Hematopoietic multipotent progenitor cell treated with erythropoietin and hydrocortisone succinate and interleukin-3 and kit ligand, for 17 days (in vitro differentiated cells): ENCODE measurements at regions not wholly inside any gene's neighbourhood (a gene's known extent, or its start where the extent isn't known, plus 50 kb on each side); places are given as distances from the start of the nearest gene placed in this dataset.
"Not testable (repeated sequence)": the region's sequence is repeated elsewhere in the genome, so short reads cannot be mapped to it uniquely, and the experiment has no call there.

Source experiments
- DNase-seq: peaks from one replicate; pipeline ENCODE4 v3.0.0-alpha.2; 2015; ENCODE audit warnings: low spot score

DNA sequence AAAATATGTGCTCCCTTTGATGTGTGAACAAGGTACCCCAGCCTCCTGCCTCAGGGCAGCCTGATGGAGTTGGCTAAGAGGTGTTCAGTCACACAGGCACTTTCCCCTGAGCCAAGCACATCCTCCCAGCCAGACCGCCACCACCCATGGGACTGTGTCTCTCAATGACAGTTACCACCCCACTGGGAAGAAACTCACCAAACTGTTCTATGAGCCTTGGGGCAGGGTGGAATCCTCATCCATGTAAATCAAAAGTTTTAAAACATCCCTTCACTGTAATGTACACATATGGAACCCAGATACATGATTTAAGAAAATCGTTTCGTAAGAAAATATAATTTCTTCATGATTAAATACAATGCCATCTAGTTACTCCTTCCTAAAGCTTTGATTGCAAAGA lies 138.4 kb upstream of the LSM14A start:
- DNase-seq, result no peak

DNA sequence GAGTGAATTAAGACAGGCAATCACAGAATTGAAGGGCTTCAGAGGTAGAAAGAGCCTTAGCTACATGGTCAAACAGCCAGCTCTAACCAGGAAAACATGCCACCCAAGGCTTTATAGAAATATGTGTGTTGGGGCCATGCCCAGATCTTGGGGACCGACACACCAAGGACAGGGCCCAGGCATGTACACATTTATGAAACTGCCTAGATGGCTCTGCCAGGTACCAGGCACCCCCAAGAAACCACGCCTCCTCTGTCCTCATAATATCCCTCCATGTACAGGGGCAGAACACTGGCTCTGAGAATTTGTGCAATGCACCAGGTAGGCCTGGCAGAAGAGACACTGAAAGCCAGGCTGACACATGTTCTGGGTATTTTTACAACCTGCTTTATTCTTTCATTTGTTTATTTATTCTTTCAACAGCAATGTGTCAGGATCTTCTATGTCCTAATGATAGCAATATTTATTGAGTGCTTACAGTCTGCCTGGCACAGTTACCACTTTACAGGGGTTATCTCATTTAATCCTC lies 137.9 kb upstream of the LSM14A start:
- no peak for DNase-seq

GRCh38 chr19:34041925-34042521 lies 130.3 kb upstream of the LSM14A start:
- peak; percentile 62 for DNase-seq

- no peak for DNase-seq
Observed at GRCh38 chr19:34044021-34044420, 128.3 kb upstream of the LSM14A start.

DNA sequence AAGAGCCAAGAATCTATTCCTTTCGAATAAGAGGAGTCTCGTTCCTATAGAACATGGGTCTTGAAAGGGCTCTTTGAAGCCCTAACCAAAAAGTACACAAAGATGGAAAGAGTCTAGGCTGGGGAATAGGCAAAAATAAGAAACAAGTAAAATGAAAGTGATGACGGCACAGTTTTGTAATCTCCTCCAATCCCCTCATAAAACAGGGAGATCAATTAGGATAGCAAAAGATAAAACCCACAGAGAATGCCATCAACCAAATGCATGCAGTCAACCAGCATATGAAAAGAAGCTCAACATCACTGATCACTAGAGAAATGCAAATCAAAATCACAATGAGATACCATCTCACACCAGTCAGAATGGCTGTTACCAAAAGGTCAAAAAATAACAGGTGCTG lies 122.4 kb upstream of the LSM14A start:
- no peak for DNase-seq

DNA sequence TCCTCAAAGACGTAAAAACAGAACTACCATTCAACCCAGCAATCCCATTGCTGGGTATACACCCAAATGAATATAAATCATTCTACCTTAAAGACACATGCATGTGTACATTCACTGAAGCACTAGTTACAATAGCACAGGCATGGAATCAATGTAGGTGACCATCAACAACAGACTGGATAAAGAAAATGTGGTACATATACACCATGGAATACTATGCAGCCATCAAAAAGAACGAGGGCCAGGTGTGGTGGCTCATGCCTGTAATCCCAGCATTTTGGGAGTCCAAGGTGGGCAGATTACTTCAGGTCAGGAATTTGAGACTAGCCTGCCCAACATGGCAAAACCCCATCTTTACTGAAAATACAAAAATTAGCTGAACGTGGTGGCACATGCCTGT lies 121.9 kb upstream of the LSM14A start:
- not testable (repeated sequence) for DNase-seq

DNA sequence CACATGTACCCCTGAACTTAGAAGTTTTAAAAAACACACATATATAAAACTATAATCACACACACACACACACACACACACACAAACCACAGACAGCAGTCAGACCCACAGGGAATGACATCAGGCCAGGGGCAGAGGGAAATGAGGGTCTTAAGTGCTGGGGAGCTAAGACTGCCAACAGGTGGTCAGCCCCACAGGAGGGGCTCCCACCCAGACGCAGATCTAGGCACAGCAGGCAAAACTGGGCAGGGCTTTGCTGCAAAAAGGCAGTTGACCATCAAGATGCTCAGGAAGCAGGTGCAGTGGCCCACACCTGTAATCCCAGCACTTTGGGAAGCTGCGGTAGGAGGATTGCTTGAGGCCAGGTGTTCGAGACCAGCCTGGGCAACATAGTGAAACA lies 121.0 kb upstream of the LSM14A start:
- DNase-seq, result no peak

DNA sequence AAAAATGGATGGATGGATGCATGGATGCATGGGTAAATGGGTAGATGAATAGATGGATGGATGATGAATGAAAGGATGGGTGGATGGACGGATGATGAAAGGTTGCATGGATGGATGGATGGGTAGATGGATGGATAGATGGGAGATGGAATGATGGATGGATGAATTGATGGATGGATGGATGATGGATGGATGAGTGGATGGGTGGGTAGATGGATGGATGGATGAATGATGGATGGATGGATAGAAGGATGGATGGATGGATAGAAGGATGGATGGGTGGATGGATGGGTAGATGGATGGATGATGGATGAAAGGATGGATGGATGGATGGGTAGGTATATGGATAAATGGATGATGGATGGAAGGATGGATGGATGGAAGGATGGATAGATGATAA lies 115.1 kb upstream of the LSM14A start:
- no peak for DNase-seq

DNA sequence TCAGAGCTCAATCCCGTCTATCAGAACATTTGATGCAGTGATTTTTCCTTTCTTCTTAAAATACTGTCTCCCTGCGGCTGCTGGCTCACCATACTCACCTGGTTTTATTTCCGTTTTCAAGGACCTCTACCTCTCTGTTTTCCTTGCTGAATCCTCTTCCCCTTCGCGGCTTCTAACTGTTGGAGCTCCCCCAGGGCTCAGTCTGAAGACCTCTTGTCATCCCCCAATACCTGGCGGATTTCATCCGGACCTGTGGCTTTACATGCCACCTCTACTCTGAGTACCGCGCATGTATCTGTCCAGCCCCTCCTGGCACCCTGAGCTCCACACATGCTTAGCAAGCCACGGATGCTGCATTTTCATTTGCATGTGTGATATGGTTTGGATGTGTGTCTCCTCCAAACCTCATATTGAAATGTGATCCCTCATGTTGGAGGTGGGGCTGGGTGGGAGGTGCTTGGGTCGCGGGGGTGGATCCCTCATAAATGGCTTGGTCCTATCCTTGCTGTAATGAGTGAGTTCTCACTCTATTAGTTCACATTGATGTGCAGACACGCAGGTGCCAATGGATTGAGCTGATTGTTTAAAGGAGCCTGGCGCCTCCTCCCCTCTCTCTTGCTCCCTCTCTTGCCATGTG lies 106.2 kb upstream of the LSM14A start:
- DNase-seq, result no peak

- no peak for DNase-seq
Observed at GRCh38 chr19:34067861-34068271, 104.4 kb upstream of the LSM14A start.

- no peak for DNase-seq
Observed at GRCh38 chr19:34075661-34076091, 96.6 kb upstream of the LSM14A start.

DNA sequence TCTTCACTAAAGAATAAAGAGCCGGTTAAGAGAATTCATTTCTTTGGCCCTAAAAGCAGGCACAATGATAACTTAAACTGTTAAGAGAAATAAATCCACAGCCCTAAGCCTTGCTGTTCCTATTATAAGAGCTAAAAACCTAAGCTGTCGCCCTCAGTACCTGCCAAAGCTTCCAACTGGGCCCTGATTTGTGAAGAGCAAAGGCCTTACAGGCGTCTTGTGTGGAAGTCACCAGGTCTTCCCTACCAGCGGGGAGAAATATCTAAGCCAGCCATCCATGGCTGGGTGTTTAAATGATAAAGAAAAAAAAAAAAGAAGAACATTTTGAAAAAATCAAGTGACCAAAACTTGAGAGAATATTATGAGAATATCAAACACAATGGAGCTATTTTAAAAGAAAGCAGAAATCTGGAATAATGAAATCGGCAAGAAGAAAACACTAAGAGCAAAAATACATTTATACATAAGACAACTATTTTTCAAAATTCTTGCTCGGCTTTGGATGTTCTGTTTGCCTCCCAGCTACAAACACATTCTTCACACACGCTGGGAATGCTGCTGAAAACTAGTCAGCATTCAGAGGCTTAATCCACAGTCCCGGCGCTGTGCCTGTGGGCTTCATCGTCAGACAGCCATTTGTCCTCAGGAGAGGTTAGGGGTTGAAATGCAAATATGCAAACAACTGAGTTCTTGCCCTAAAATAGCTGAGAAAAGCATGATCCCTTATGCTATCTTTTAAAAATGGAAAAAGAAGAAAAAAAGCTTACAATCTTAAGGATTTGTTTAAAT lies 89.8 kb upstream of the LSM14A start:
- DNase-seq, result no peak

GRCh38 chr19:34084396-34085145 lies 87.7 kb upstream of the LSM14A start:
- no peak for DNase-seq

- no peak for DNase-seq
Observed at GRCh38 chr19:34085336-34085735, 87.0 kb upstream of the LSM14A start.

GRCh38 chr19:34088292-34088691 lies 84.0 kb upstream of the LSM14A start:
- no peak for DNase-seq

DNA sequence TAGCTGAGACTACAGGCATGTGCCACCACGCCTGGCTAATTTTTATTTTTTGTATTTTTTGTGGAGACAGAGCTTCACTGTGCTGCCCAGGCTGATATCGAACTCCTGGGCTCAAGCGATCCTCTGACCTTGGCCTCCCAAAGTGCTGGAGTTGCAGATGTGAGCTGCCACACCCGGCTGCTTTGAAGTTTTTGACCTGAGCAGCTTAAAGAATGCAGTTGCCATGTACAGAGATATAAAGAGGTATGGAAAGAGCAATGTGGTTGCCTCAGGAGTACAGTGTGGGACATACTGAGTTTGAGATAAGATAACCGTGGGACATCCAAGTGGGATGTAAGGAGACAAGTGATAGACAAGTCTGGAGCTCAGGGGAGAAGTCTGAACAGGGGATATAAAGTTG lies 82.7 kb upstream of the LSM14A start:
- no peak for DNase-seq

DNA sequence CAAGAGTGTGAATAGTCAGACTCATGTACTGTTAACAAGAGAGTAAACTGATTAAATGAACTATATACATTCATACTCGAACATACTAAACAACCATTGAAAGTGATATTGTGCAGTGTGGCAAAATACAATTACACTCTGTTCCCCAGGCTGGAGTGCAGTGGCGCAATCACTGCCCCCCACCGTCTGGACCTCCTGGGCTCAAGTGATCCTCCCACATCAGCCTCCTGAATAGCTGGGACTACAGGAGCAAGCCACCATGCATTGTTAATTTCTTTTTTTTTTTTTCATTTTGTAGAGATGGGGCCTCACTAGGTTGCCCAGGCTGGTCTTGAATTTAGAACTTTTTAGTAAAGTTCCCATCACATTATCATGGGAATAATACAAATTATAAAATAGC lies 77.3 kb upstream of the LSM14A start:
- no peak for DNase-seq

- not testable (repeated sequence) for DNase-seq
Observed at GRCh38 chr19:34095411-34095810, 76.9 kb upstream of the LSM14A start.

- no peak for DNase-seq
Observed at GRCh38 chr19:34096020-34096915, 76.0 kb upstream of the LSM14A start.

GRCh38 chr19:34104096-34104495 lies 68.2 kb upstream of the LSM14A start:
- DNase-seq, result no peak

DNA sequence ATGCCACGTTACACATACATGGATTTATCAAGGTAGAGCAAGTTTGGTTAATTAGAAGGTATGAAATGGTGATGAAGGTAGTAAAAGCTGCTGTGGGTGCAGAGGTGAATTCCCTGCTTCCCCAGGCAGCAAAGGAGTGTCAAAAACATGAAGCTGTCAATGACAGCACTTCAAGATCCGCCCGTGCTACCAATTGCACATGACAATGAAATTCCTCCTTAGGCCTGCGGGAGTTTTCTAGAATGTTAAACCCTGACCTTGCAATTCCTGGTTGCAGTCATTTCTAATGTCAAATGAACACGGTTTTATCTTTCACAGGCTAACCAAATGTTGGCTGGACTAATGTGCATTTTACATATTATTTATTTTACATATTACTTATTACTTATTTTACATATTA lies 67.7 kb upstream of the LSM14A start:
- DNase-seq, result no peak
